Heart left ventricle (tissue), 13 donors: ENCODE measurements at regions not wholly inside any gene's neighbourhood (a gene's known extent, or its start where the extent isn't known, plus 50 kb on each side); places are given as distances from the start of the nearest gene placed in this dataset.

Source experiments
- CTCF ChIP-seq, 12 donors: fragments of 200-600 bp; sonication (generic) in 4 of 12; IDR thresholded peaks; one replicate each; pipeline versions ENCODE4 v1.5.0 to v1.8.0; 2018 to 2022; ENCODE audit warnings: antibody characterized with exemption in 12 of 12, mild to moderate bottlenecking in 5 of 12
- POLR2A ChIP-seq, 2 donors: fragments of 450-650 bp; IDR thresholded peaks; one replicate each; pipeline ENCODE4 v1.6.1; 2017; ENCODE audit warnings: antibody characterized with exemption in 2 of 2, mild to moderate bottlenecking in 2 of 2, moderate library complexity in 2 of 2
- donor health status: ischemic (EF 13 %, LVEDD 7.1; RV severe dilation, severe dysfunction).
- donor health status: DM: no; HTN: yes; CAD: no.
- donor health status: DM: no; HTN: no; CAD: no.
- donor health status: ischemic (EF 25% LVEDD 6.9; RV normal size, moderate dysfunction).
- donor health status: ischemic (EF 25% LVEDD 5.7; RV mildly dilated, moderate dysfunction).
- donor health status: ischemic (EF 35%, LVEDD 5.7; RV mildly dilated, moderate dysfunction).
- donor health status: nonischemic (EF 11% LVEDD 7.7; RV severe dilation, severe dysfunction).
- donor health status: DM: yes; HTN: yes; CAD: no.
- donor health status: PGD.
- donor health status: ischemic (EF 29% LVEDD 5.4; RV normal size, mild dysfunction).
- donor health status: nonischemic (EF 23%, LVEDD 6.1; RV moderate dilation, normal function).

- TF ChIP-seq CTCF (IDR thresholded peaks at IDR 0.05) (no peak), POLR2A (IDR thresholded peaks at IDR 0.05) (no peak)
Measured at GRCh38 chr22:22346401-22347107, 102.0 kb downstream of the VPREB1 start.
